ENCODE measurements at regions not wholly inside any gene's neighbourhood (a gene's known extent, or its start where the extent isn't known, plus 50 kb on each side); places are given as distances from the start of the nearest gene placed in this dataset.

GRCh38 chr12:84361651-84362551 is 550.7 kb downstream of the SLC6A15 start:
- DNase-seq, result no peak

DNA sequence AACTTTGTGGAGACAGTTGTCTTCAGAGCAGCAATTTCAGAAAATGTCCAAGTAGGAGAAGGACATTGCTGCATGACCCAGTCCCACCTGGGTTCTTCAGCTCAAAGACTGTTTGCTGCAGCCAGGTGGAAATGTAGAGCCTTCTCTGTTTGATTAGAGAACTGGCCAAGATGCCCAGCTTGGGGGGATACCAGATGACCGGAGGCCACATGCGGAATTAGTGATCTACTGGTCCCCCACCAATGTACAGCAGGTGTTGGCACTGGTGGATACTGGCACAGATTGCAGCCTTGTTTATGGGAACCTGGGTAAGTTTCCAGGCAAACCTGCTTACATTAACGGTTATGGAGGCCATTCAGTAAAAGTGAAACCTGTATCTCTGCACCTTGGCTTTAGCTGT is 555.3 kb downstream of the SLC6A15 start:
- DNase-seq, result no peak

- DNase-seq, result no peak
Observed at GRCh38 chr12:84356224-84356623, 556.4 kb downstream of the SLC6A15 start.

DNA sequence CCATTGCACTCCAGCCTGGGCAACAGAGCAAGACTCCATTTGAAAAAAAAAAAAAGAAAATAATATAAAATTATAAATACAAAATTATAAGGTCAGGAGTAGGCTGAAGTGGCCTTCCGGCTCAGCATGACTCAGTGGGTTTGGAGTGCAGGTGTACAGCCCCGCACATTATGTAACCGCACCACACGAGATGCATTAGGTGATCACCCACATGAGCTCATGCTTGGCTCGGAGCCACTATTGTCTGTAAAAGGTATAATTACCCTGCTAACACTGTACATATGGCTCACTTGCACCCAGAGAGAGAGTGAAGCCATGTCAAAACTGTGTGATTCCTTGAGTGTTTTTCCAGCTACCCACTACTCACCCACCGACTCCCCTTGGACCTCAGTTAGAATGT is 557.0 kb downstream of the SLC6A15 start:
- DNase-seq, result no peak

GRCh38 chr12:84348582-84348981 is 564.0 kb downstream of the SLC6A15 start:
- no peak for DNase-seq

DNA sequence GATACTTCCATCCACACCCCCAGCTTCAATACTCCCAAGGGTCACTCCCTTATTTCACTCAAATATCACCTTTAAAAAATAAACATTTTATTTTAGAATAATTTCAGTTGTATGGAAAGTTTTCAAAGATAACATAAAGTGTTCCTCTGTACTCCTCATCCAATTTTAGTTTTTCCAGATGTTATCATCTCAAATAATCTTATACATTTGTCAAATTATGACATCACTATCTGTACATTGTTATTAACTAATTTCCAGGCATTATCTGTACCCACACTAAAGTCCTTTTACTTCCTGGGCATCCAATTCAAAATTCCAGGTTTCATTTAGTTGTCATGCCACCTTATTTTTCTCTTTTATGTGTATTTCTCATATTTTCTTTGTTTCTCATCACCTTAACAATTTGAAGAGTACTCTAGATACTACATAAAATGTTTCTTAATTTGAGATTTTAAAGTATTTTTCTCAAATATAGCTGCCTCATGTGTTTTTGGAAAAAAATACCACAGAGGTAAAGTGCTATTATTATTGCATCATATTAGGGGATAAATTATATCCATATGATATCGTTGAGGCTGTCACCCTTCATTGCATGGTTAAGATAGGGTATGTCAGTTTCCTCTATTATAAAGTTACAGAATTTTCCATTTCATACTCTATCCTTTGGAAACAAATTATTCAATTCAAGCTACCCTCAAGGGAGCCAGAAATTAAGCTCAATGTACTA is 571.0 kb downstream of the SLC6A15 start:
- DNase-seq, result no peak

- peak; percentile 10 for DNase-seq
Observed at GRCh38 chr12:84336231-84336630, 576.4 kb downstream of the SLC6A15 start.

DNA sequence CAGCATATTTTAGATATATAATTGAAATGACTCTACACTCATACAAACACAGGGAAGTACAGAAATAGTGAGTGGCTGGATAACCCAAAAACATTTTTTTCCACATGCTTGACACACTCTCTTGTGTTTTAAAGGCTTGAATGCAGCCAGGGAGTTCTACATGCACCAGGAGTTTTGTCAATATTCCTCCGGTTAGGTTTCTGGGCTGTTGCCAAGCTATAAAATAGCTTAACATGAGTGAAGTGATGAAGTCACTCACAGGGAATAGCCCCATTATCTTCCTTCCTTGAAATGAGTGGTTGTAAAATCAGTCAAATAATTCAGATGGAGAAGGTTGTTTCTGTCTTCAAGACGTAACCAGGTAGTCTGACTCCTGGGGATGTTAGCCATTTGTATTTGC is 582.7 kb downstream of the SLC6A15 start:
- DNase-seq, result peak; percentile 29

- no peak for DNase-seq
Observed at GRCh38 chr12:84315926-84316325, 596.7 kb downstream of the SLC6A15 start.

GRCh38 chr12:84313323-84313675 is 599.3 kb downstream of the SLC6A15 start:
- DNase-seq, result no peak

DNA sequence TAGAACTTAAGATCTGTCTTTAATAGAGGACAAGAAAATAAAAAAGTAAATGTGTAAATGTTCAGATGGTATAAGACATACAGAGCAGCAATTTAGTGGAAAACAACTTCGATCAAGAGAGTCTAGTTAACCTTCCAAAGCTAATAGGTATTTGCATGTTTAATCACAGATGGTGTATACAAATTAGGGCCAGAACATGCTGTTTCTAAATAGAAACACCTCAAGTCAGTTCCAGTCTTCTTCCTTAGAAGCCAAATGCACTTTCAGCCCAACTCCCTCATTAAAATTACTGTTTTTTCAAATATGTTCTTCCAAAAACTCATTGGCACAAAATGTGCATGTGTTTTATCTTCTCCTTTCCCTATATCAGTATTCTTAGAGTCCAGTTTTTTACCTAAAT is 604.4 kb downstream of the SLC6A15 start:
- DNase-seq, result no peak

DNA sequence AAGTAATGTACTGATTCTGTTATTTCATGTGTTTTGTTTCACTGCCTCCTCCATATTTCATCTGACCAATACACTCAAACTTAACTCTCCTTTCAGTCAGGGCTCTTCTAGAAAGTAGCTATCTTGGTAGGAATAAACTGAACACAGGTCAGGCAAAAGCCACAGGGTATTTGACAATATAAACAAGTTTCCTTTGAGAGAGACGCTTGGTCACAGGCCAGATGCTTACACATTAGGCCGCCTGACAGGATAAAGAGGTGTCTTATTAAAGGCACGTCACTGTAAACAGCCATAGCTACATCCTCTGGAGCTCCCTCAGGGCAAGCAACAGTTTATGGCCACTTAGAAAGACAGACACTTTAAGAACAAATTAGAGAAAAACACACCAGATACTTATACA is 607.5 kb downstream of the SLC6A15 start:
- DNase-seq, result no peak

GRCh38 chr12:84294246-84294645 is 618.4 kb downstream of the SLC6A15 start:
- DNase-seq, result peak; percentile 15

GRCh38 chr12:84290168-84290567 is 622.4 kb downstream of the SLC6A15 start:
- DNase-seq, result no peak

DNA sequence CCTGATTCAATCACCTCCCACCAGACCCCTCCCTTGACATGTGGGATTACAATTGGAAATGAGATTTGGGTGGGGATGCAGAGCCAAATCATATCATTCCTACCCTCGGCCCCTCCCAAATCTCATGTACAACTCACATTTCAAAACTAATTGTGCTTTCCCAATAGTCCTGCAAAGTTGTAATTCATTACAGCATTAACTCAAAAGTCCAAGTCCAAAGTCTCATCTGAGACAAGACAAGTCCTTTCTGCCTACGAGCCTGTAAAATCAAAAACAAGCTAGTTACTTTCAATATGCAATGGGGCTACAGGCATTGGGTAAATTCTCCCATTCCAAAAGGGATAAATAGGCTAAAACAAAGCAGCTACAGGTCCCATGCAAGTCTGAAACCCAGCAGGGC is 634.6 kb downstream of the SLC6A15 start:
- no peak for DNase-seq

DNA sequence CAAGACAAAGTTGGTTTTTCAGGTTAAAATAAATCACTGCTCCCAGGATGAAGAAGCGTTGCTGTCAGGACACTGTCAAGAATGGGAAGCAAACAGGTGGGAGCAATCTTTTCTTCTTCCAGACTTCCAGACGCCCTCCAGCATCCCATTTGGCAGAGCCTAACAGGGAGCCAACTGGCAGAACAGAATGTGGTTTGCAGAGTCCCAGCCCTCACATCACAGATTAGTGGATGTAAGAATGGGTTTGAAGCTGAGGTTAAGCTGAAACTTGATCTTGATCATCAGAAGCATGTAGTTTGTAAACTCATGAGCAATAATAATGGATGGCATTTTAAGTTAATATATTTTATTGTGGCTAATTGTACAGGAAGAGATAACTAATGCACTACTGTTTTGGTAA is 636.4 kb downstream of the SLC6A15 start:
- no peak for DNase-seq

DNA sequence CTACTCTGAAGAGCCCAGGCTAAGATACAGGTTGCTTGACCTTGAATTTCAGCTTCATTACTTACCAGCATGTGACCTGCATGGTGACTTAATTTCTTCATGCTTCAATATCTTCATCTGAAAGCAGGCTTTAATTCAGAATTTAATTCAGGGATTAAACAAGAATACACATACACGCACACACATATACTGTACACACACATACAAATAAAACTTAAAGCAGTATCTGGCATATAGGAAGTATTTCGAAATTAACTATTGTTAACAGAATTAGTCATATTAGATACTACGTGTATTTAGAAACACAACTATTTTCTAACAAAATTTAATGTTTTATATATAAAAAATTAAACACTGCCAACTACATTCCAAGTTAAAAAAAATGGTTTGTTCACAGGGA is 640.3 kb downstream of the SLC6A15 start:
- no peak for DNase-seq

- no peak for DNase-seq
Observed at GRCh38 chr12:84270470-84271140, 642.0 kb downstream of the SLC6A15 start.

DNA sequence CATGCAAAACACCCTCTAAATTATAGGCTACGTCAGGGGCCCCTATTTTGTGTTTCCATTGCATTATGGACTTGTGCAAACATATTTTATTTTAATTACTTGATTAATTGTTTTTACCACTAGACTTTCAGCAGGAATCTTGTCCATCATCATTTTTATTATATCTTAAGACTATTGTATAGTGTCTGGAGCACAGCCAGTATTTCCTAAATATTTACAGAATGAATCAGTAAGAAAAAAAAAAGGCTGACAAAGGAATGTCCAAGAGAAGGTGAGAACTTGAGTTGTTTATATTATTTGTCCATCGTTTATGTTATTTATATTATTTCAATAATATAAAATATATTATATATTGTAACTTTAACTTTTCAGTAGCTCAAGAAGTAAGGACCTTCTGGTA is 664.7 kb downstream of the SLC6A15 start:
- no peak for DNase-seq

DNA sequence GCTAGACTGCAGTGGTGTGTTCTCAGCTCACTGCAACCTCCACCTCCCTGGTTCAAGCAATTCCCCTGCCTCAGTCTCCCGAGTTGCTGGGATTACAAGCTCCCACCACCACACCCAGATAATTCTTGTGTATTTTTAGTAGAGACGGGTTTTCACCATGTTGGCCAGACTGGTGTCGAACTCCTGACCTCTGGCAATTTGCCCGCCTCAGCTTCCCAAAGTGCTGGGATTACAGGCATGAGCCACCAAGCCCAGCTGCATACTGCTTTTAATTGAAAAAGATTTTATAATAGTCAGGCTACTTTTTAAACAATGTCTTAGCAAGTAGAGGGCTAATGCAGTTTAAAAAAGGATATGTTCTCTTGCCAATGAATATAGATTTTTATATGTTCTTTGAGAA is 668.9 kb downstream of the SLC6A15 start:
- DNase-seq, result no peak

GRCh38 chr12:84222841-84223240 is 689.8 kb downstream of the SLC6A15 start:
- no peak for DNase-seq

DNA sequence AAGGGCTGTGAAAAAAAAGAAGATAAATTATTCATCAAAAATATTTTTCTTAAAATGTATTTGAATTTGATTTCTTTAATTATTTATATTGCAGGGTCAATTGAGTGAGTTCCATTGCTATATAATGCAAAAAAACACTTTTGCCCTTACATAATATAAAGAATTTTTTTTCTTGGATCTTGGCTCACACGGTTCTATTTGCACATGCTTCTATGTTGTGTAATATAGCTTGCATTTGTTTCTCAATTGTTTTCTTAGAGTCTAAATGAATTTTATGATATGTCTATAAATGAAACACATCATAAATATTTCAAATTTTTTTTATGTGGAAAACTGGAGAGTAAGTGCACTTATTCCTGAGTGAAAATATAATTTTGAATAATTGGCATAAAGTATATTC is 694.2 kb downstream of the SLC6A15 start:
- DNase-seq, result no peak

- no peak for DNase-seq
Observed at GRCh38 chr12:84201976-84202375, 710.6 kb downstream of the SLC6A15 start.

Data from fibroblast of skin of right quadriceps (primary cell).